ENCODE measurements at regions not wholly inside any gene's neighbourhood (a gene's known extent, or its start where the extent isn't known, plus 50 kb on each side); places are given as distances from the start of the nearest gene placed in this dataset.

DNA sequence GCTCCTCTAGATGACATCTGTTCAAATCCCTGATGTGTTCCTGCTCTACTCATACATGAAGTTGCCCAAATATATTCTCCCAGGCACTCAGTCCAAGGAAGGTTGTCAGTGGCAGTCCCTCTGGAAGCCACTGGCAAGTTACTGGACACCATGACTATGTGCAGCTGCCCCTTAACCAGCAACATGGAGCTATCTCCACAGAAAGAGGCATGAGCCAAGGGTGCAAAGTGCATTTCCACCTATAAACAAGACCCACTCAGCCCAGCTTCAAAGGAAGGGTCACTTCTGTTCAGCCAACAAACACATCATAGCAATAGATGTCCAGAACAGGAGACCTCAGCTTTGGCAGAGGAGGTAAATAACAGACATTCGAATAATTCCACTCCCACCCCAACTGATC, 217.6 kb upstream of the PMEPA1 start:
- no peak overlapping the region for H3K27ac ChIP-seq
- no peak for TF ChIP-seq ZFX (IDR thresholded peaks at IDR 0.05)
- TF ChIP-seq, protein P1, sequence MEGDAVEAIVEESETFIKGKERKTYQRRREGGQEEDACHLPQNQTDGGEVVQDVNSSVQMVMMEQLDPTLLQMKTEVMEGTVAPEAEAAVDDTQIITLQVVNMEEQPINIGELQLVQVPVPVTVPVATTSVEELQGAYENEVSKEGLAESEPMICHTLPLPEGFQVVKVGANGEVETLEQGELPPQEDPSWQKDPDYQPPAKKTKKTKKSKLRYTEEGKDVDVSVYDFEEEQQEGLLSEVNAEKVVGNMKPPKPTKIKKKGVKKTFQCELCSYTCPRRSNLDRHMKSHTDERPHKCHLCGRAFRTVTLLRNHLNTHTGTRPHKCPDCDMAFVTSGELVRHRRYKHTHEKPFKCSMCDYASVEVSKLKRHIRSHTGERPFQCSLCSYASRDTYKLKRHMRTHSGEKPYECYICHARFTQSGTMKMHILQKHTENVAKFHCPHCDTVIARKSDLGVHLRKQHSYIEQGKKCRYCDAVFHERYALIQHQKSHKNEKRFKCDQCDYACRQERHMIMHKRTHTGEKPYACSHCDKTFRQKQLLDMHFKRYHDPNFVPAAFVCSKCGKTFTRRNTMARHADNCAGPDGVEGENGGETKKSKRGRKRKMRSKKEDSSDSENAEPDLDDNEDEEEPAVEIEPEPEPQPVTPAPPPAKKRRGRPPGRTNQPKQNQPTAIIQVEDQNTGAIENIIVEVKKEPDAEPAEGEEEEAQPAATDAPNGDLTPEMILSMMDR (conservative IDR thresholded peaks at IDR 0.05): no peak

DNA sequence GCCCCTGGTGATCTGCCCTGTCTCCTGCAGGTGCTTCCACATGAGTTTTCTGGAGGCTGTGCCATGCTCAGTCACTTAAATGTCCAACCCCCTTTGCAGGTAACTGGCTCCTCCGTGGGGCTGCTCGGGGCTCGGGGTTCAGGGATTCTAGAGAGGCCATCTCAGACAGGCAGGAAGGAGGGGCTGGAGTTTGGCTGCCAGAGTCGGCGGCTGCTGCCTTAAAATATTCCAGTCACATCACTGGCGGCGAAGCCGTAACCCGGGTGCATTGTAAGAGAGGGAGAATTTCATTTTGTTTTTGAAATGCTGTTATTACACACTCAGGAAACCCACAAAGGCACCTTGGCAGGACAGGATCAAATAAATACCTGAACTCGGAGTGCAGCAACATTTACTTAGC, 212.9 kb upstream of the PMEPA1 start:
- H3K27ac ChIP-seq: no peak overlapping the region
- TF ChIP-seq ZFX (IDR thresholded peaks at IDR 0.05): no peak

DNA sequence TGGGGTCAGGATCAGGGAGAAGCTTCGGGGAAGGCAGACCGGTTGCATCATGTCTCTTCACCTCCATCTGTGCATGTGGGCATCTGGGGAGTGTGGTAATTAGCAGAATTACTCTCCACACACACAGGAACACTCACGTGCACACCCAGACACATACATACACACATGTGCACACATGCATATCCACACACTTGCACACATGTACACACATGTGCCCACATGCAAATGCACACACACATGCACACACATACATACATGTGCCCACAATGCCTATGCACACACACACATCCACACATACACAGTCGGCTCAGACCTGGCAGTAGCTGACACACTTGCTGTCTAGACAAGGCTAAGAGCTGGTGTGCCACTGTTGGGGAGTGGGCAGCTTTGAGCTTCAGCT, 212.3 kb upstream of the PMEPA1 start:
- TF ChIP-seq ZFX (IDR thresholded peaks at IDR 0.05): no peak
- TF ChIP-seq, protein P1 (conservative IDR thresholded peaks at IDR 0.05): no peak
- H3K27ac ChIP-seq: no peak overlapping the region

DNA sequence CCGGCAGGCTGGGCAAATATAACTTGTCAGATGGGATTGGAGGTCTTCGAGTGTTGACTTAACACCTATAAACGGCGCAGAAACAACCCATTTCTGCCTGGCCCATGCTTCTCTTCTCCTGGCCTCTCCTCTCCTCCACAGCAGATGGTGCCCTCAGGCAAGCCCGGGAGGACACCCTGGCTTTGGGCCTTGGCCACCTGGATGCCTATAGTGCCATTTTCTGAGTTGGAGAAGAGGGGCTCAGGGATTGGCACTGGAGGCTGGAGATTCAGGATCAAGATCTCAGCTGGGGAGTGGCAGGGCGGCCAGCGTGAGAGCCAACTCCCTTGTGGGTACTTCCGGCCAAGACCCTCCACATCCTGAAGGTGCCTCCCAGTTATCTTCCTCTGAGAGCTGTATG, 211.9 kb upstream of the PMEPA1 start:
- no peak overlapping the region for H3K27ac ChIP-seq
- TF ChIP-seq, protein P1 (conservative IDR thresholded peaks at IDR 0.05): no peak
- no peak for TF ChIP-seq ZFX (IDR thresholded peaks at IDR 0.05)

DNA sequence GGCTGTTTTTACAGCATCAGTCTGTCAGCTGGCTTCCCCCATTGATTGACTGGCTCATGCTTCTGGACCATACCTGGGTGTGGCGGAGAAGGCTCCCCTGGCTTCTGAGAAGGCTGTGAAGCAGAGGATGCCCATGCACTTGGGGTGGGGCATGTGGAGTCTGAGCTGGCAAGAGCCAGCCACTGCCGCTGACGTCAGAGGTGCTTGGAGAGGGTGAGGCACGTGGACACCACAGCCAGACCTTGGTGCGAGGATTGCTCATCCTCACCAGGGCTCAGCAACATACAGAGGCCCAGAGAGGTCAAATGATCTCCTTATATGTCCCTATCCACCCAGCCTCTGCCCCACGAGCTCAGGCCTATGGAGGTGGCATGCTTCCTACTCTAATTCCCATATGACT, 211.2 kb upstream of the PMEPA1 start:
- TF ChIP-seq, protein P1 (conservative IDR thresholded peaks at IDR 0.05): no peak
- no peak for TF ChIP-seq ZFX (IDR thresholded peaks at IDR 0.05)
- H3K27ac ChIP-seq: no peak overlapping the region

DNA sequence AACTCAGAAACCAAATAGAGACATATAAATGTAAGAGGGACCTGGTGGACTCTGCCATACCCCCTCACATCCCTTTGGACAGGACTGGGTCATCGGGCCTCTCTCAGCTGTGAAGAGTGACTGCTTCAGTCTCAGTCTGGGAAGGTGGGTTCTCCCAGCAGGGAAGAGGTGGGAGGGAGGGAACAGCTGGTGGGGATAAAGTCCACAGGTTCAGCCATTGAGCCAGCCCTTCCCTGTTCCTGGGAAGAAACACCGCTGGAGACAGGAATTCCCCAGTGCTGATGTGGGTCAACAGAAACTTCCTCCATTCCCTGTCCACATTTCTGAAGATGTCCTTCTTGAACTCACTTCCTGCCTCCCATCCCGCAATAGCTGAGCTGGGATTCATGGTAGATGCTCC, 209.2 kb upstream of the PMEPA1 start:
- no peak overlapping the region for H3K27ac ChIP-seq
- TF ChIP-seq, protein P1 (conservative IDR thresholded peaks at IDR 0.05): no peak
- no peak for TF ChIP-seq ZFX (IDR thresholded peaks at IDR 0.05)

DNA sequence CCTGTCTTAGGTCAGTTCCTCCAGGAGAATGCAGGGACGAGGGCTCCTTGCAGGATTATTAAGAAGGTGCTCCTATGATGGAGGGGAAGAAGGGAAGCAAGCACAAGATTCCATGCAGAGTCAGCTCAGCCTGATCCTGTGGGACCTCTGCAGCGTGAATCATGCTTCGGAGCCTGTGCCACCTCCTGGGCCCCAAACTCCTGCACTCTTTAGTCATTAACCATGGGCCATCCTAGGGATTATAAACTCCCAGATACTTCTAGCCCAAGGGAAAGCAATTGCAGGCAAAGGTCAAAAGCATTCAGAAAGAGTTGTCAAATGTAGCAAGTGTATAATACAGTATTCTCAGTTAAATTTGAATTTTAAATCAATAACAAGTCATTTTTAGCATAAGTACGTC, 208.7 kb upstream of the PMEPA1 start:
- H3K27ac ChIP-seq: no peak overlapping the region
- no peak for TF ChIP-seq ZFX (IDR thresholded peaks at IDR 0.05)
- TF ChIP-seq, protein P1 (conservative IDR thresholded peaks at IDR 0.05): no peak

DNA sequence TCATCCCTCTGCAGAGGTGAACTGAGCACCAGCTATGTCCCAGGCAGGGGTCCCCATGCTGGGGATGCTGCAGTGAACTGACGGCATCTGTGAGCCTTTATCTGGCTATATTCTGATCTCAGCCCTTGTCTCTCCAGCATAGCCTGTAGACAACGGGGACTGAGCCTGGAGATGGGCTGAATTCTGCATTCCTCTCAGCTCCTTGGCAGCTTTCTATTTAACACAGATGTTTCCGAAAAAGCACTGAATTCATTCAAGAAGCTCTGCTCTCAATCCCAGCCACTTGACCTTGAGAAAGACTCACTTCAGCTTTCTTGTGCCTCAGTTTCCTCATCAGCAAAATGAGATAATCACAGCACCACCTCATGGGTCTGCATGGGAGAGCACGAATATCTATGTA, 204.4 kb upstream of the PMEPA1 start:
- no peak overlapping the region for H3K27ac ChIP-seq
- no peak for TF ChIP-seq ZFX (IDR thresholded peaks at IDR 0.05)
- TF ChIP-seq, protein P1 (conservative IDR thresholded peaks at IDR 0.05): no peak
